Left lung (tissue), 4 donors: ENCODE measurements at regions not wholly inside any gene's neighbourhood (a gene's known extent, or its start where the extent isn't known, plus 50 kb on each side); places are given as distances from the start of the nearest gene placed in this dataset.

Source experiments
- ATAC-seq: fragments of 200-7000 bp; cut with Tn5 transposase; one replicate; pipeline ENCODE4 v1.9.1; 2020; ENCODE audit warnings: moderate library complexity
- DNase-seq, 4 donors: peaks; one replicate each; pipeline ENCODE4 v3.0.0-alpha.2; 2013 to 2020
- H3K27ac ChIP-seq, 2 donors: fragments of 200-600 bp; sonication (generic) in 1 of 2; one replicate each; pipeline versions ENCODE4 v1.5.0 to v1.8.0; 2020 to 2021
- H3K27me3 ChIP-seq, 2 donors: fragments of 200-600 bp; sonication (generic) in 1 of 2; one replicate each; pipeline versions ENCODE4 v1.5.0 to v1.8.0; 2020 to 2021
- H3K36me3 ChIP-seq, 2 donors: fragments of 200-600 bp; sonication (generic) in 1 of 2; one replicate each; pipeline versions ENCODE4 v1.5.0 to v1.8.0; 2020 to 2021
- H3K4me1 ChIP-seq, 2 donors: fragments of 200-600 bp; one replicate each; pipeline ENCODE4 v1.8.0; 2021
- H3K4me3 ChIP-seq, 2 donors: fragments of 200-600 bp; sonication (generic) in 1 of 2; one replicate each; pipeline versions ENCODE4 v1.5.0 to v1.8.0; 2020 to 2021; ENCODE audit warnings: mild to moderate bottlenecking in 1 of 2
- H3K9me3 ChIP-seq, 2 donors: fragments of 200-600 bp; sonication (generic) in 1 of 2; one replicate each; pipeline versions ENCODE4 v1.5.0 to v1.8.0; 2020 to 2021
- CTCF ChIP-seq, 2 donors: fragments of 200-600 bp; sonication (generic) in 1 of 2; IDR thresholded peaks; one replicate each; pipeline versions ENCODE4 v1.5.0 to v1.8.0; 2021; ENCODE audit warnings: antibody characterized with exemption in 2 of 2
- intact Hi-C, 2 donors: fragments of 100-400 bp; cut with DNase I; formaldehyde crosslinking; loops; one replicate each; pipeline versions ENCODE4 v1.11.2 to v1.14.2; 2022
- donor health status: DM: no; HTN: yes; CAD: no.
- donor health status: DM: no; HTN: no; CAD: no.

DNA sequence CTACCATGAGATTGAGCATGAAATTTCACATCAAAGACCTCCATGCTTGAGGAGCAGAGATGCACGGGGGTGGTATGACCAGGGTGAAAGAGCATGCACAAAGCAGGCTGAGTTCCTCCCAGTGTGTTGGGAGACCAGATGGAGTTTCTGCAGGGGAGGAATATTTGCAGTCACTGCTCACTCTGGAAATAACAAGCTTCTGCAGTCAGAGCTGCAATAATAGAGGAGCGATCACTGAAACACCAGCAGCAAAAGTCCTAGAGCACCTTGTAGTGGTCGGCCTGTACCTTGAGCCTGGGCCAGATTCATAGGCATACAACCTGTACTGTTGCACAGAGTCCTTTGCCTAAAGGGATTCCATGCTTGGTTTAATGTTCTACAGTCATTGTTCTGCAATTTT is 184.5 kb upstream of the SP8 start:
- Histone ChIP-seq H3K36me3 (no peaks in the 10 kb centered on the region), H3K9me3 (no peaks in the 10 kb centered on the region), H3K4me1 (no peaks in the 10 kb centered on the region), H3K4me3 (no peak overlapping the region), H3K27ac (no peak overlapping the region), H3K27me3 (no peaks in the 10 kb centered on the region)
- no peak for TF ChIP-seq CTCF (IDR thresholded peaks at IDR 0.05)
- DNase-seq: no peak
- intact Hi-C loops: no loop called here
- ATAC-seq: no peak

DNA sequence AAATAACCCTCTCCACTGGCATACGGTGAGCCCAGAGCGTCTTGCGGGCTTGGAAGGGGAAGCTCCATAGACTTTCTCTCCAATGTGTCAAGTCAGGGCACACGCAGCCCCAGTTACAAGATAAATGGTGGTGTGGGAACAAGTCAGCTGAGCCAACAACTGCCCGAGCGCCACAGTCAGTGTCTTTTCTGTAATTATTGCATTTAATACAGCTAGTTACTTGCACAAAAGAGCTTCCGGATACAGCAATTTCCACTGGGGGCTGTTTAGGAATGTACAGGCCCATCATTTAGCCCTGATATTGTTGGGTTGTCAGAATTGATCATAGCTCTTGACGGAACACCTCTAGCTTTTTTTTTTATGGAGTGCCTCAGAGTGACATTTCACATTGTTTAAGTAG is 193.5 kb upstream of the SP8 start:
- intact Hi-C loops: no loop called here
- H3K27me3 ChIP-seq: no peaks in the 10 kb centered on the region
- peaks cover 0 to 2% of the 10 kb centered on the region in 2 donors for H3K9me3 ChIP-seq
- H3K27ac ChIP-seq: no peak overlapping the region
- H3K4me1 ChIP-seq: no peaks in the 10 kb centered on the region
- no peak for TF ChIP-seq CTCF (IDR thresholded peaks at IDR 0.05)
- no peak overlapping the region for H3K4me3 ChIP-seq
- H3K36me3 ChIP-seq: no peaks in the 10 kb centered on the region
- ATAC-seq (no peak), DNase-seq (no peak)

GRCh38 chr7:20980668-20981264 is 194.1 kb upstream of the SP8 start:
- no peak for TF ChIP-seq CTCF (IDR thresholded peaks at IDR 0.05)
- Histone ChIP-seq H3K4me1 (no peaks in the 10 kb centered on the region), H3K27ac (no peak overlapping the region), H3K27me3 (no peaks in the 10 kb centered on the region), H3K4me3 (no peak overlapping the region), H3K36me3 (no peaks in the 10 kb centered on the region), H3K9me3 (peaks cover 0 to 2% of the 10 kb centered on the region in 2 donors)
- ATAC-seq (no peak), DNase-seq (no peak)
- intact Hi-C loops: no loop called here

DNA sequence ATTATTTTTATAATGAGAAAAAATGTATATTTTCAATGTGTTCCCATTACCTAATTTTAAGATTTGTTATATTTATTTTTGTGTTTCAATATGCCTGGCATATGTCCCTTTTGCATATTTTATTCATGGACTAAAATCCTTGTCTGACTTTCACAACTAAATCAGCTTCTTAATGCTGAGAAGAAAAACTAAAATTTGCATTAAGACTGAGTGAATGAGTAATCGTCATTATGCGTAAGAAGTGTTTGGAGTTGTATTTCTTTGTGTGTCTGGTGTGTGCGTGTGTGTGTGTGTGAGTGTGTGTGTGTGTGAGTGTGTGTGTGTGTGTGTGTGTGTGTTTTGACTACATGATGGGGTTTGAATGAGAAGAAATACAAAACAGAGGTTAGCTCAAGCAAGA is 201.7 kb upstream of the SP8 start:
- Histone ChIP-seq H3K4me3 (no peak overlapping the region), H3K4me1 (no peaks in the 10 kb centered on the region), H3K27ac (no peak overlapping the region), H3K27me3 (no peaks in the 10 kb centered on the region), H3K9me3 (peaks cover 0 to 8% of the 10 kb centered on the region in 2 donors), H3K36me3 (no peaks in the 10 kb centered on the region)
- DNase-seq (no peak), ATAC-seq (no peak)
- no peak for TF ChIP-seq CTCF (IDR thresholded peaks at IDR 0.05)
- intact Hi-C loops: no loop called here

DNA sequence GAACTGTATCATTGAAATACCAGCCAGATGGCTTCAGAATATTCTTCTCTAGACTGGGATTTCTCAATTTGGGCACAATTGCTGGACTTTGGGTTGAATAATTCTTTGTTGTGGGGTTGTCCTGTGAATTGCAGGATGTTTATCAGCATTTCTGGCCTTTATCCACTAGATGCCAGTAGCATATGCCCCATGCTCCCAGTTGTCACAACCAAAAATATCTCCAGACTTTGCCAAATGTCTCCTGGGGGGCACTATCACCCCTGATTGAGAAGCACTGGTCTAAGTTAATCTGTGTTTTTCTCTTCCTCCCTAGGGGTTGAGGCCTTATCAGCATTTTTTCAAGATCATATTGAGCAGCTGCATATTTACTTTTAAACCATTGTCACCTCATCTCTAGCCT is 204.9 kb upstream of the SP8 start:
- Histone ChIP-seq H3K4me1 (no peaks in the 10 kb centered on the region), H3K4me3 (no peak overlapping the region), H3K9me3 (peaks cover 0 to 12% of the 10 kb centered on the region in 2 donors), H3K27ac (no peak overlapping the region), H3K27me3 (no peaks in the 10 kb centered on the region), H3K36me3 (no peaks in the 10 kb centered on the region)
- TF ChIP-seq CTCF (IDR thresholded peaks at IDR 0.05): no peak
- intact Hi-C loops: no loop called here
- DNase-seq: no peak
- no peak for ATAC-seq
